Transverse colon (tissue), 4 donors: ENCODE measurements at regions not wholly inside any gene's neighbourhood (a gene's known extent, or its start where the extent isn't known, plus 50 kb on each side); places are given as distances from the start of the nearest gene placed in this dataset.

Source experiments
- DNase-seq: peaks from one replicate; pipeline ENCODE4 v3.0.0-alpha.2; 2019
- H3K27ac ChIP-seq, 4 donors: fragments of 200-600 bp; sonication (generic); 2 replicates each; pipeline ENCODE4 v1.5.1; 2016 to 2018; ENCODE audit warnings: inconsistent platforms in 4 of 4
- H3K27me3 ChIP-seq: fragments of 200-600 bp; sonication (generic); 2 replicates; pipeline ENCODE4 v1.5.1; 2017; ENCODE audit warnings: inconsistent platforms
- H3K36me3 ChIP-seq, 4 donors: fragments of 200-600 bp; sonication (generic); 2 replicates each; pipeline ENCODE4 v1.5.1; 2017 to 2019; ENCODE audit warnings: inconsistent platforms in 4 of 4
- H3K4me1 ChIP-seq, 4 donors: fragments of 200-600 bp; sonication (generic); 2 replicates each; pipeline ENCODE4 v1.5.1; 2017 to 2020; ENCODE audit warnings: inconsistent platforms in 4 of 4
- H3K4me3 ChIP-seq, 4 donors: fragments of 200-600 bp; sonication (generic); 1 replicate in 1 of 4; 2 replicates in 3 of 4; pipeline versions ENCODE4 v1.5.1 to v1.6.1; 2017 to 2019; ENCODE audit warnings: inconsistent platforms in 4 of 4
- H3K9me3 ChIP-seq, 2 donors: fragments of 200-600 bp; sonication (generic); 2 replicates each; pipeline ENCODE4 v1.5.1; 2017 to 2019; ENCODE audit warnings: inconsistent platforms in 2 of 2
- EP300 ChIP-seq: sonication (generic); formaldehyde crosslinking; IDR thresholded peaks from one replicate; pipeline ENCODE4 v1.6.1; 2017; ENCODE audit warnings: antibody characterized with exemption, low read depth
- POLR2A ChIP-seq: fragments of 450-650 bp; IDR thresholded peaks from one replicate; pipeline ENCODE4 v1.6.1; 2016; ENCODE audit warnings: antibody characterized with exemption, mild to moderate bottlenecking, moderate library complexity
- POLR2AphosphoS5 ChIP-seq, 3 donors: sonication (generic); formaldehyde crosslinking; IDR thresholded peaks; one replicate each; pipeline ENCODE4 v1.6.1; 2016; ENCODE audit warnings: antibody characterized with exemption in 3 of 3
- WGBS, 2 donors: methylation state at CpG; one replicate each; pipeline ENCODE4 v1.1.5; 2018; ENCODE audit warnings: low coverage in 1 of 2; 5-methylcytosine and 5-hydroxymethylcytosine counted together
- in situ Hi-C, 4 donors: fragments of 200-750 bp; cut with MboI; loops; one replicate each; pipeline versions ENCODE4 v1.15.0 to v1.15.1; 2017; ENCODE audit warnings: low sequenced_read_pairs in 3 of 4, low pct_ligation_motif_present in 1 of 4, low pct_unique_long_range_greater_than_20kb in 1 of 4
- intact Hi-C: fragments of 100-400 bp; cut with DNase I; formaldehyde crosslinking; loops from one replicate; pipeline ENCODE4 v1.15.1; 2023; ENCODE audit warnings: low total_unique reads
- TF ChIP-seq, protein P1 (sequence below), 5 experiments: fragments of 200-600 bp in 3 of 5; fragments of 450-650 bp in 2 of 5; sonication (generic) in 3 of 5; IDR thresholded peaks; 1 replicate in 2 of 5; 2 replicates in 3 of 5; pipeline ENCODE4 v1.5.1; 2016 to 2017; ENCODE audit warnings: antibody characterized with exemption in 5 of 5, inconsistent platforms in 3 of 5, mild to moderate bottlenecking in 2 of 5, moderate library complexity in 1 of 5

DNA sequence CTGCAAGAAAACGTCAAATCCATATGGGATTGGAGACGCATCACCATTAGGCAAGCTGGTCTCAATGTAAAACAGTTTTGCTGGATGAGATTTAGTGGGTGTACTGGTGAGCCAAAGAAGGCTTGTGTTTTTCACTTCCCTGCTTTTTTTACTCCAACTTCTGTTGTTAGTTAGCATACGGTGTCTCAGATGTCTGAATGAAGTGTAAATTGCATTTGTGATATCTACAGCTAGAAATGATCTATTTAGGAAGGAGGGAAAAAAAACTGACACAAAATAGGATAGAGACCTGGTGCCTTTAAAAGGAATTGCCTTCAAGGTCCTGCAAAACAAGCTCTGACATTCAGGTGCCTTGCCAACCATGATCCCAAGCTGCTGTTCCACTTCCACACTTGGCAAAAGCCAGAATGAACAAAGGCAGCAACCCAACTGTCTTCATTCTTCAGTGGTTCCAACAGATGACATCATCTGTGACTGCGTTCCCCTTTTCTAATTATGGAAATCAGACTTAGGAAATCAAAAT lies 104.2 kb upstream of the RAI14 start:
- WGBS, 2 donors: 68 to 69% methylated on average over 4 of the region's 4 CpGs
- Histone ChIP-seq H3K36me3 (no peaks in the 10 kb centered on the region), H3K4me1 (peaks cover 0 to 15% (median 6%) of the 10 kb centered on the region in 4 donors), H3K9me3 (no peaks in the 10 kb centered on the region), H3K27me3 (no peaks in the 10 kb centered on the region), H3K4me3 (no peak overlapping the region), H3K27ac (peak overlapping the region in 3 of 4 donors; percentile 58 to 62 (median 59))
- DNase-seq: no peak
- in situ Hi-C loops: no loop called here
- TF ChIP-seq POLR2A (no peak), POLR2AphosphoS5 (IDR thresholded peaks at IDR 0.05) (no peak), EP300 (no peak)
- TF ChIP-seq, protein P1, sequence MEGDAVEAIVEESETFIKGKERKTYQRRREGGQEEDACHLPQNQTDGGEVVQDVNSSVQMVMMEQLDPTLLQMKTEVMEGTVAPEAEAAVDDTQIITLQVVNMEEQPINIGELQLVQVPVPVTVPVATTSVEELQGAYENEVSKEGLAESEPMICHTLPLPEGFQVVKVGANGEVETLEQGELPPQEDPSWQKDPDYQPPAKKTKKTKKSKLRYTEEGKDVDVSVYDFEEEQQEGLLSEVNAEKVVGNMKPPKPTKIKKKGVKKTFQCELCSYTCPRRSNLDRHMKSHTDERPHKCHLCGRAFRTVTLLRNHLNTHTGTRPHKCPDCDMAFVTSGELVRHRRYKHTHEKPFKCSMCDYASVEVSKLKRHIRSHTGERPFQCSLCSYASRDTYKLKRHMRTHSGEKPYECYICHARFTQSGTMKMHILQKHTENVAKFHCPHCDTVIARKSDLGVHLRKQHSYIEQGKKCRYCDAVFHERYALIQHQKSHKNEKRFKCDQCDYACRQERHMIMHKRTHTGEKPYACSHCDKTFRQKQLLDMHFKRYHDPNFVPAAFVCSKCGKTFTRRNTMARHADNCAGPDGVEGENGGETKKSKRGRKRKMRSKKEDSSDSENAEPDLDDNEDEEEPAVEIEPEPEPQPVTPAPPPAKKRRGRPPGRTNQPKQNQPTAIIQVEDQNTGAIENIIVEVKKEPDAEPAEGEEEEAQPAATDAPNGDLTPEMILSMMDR (IDR thresholded peaks at IDR 0.05): no peak
- intact Hi-C loops: no loop called here

GRCh38 chr5:34552686-34553085 lies 103.4 kb upstream of the RAI14 start:
- WGBS, 2 donors: 88 to 100% methylated on average over 1 to 3 of the region's 3 CpGs
- in situ Hi-C loops: no loop called here
- TF ChIP-seq POLR2AphosphoS5 (IDR thresholded peaks at IDR 0.05): no peak
- no peak for TF ChIP-seq POLR2A
- TF ChIP-seq EP300: no peak
- TF ChIP-seq, protein P1 (IDR thresholded peaks at IDR 0.05): no peak
- DNase-seq: no peak
- Histone ChIP-seq H3K27ac (peak overlapping the region in 3 of 4 donors; percentile 58 to 62 (median 59)), H3K9me3 (no peaks in the 10 kb centered on the region), H3K36me3 (no peaks in the 10 kb centered on the region), H3K4me3 (no peak overlapping the region), H3K27me3 (no peaks in the 10 kb centered on the region), H3K4me1 (peaks cover 0 to 15% (median 6%) of the 10 kb centered on the region in 4 donors)
- intact Hi-C loops: no loop called here

GRCh38 chr5:34553581-34553980 lies 102.5 kb upstream of the RAI14 start:
- Histone ChIP-seq H3K4me3 (no peak overlapping the region), H3K4me1 (peaks cover 0 to 15% (median 6%) of the 10 kb centered on the region in 4 donors), H3K9me3 (no peaks in the 10 kb centered on the region), H3K27me3 (no peaks in the 10 kb centered on the region), H3K27ac (no peak overlapping the region), H3K36me3 (no peaks in the 10 kb centered on the region)
- 77 to 93% methylated on average over 3 of the region's 3 CpGs for WGBS, 2 donors
- no peak for TF ChIP-seq EP300
- TF ChIP-seq POLR2AphosphoS5 (IDR thresholded peaks at IDR 0.05): no peak
- TF ChIP-seq, protein P1 (IDR thresholded peaks at IDR 0.05): no peak
- TF ChIP-seq POLR2A: no peak
- intact Hi-C loops (no loop called here), in situ Hi-C loops (no loop called here)
- no peak for DNase-seq

- TF ChIP-seq POLR2AphosphoS5 (IDR thresholded peaks at IDR 0.05) (no peak), POLR2A (no peak), EP300 (no peak)
- TF ChIP-seq, protein P1 (IDR thresholded peaks at IDR 0.05): no peak
- peaks cover 0 to 15% (median 6%) of the 10 kb centered on the region in 4 donors for H3K4me1 ChIP-seq
- no peak overlapping the region for H3K4me3 ChIP-seq
- intact Hi-C loops (no loop called here), in situ Hi-C loops (no loop called here)
- H3K36me3 ChIP-seq: no peaks in the 10 kb centered on the region
- H3K27me3 ChIP-seq: no peaks in the 10 kb centered on the region
- H3K9me3 ChIP-seq: no peaks in the 10 kb centered on the region
- 62 to 63% methylated on average over 5 of the region's 5 CpGs for WGBS, 2 donors
- no peak overlapping the region for H3K27ac ChIP-seq
- no peak for DNase-seq
Measured at GRCh38 chr5:34554641-34555040, 101.5 kb upstream of the RAI14 start.
